Fibroblast of lung (primary cell): ENCODE measurements at regions not wholly inside any gene's neighbourhood (a gene's known extent, or its start where the extent isn't known, plus 50 kb on each side); places are given as distances from the start of the nearest gene placed in this dataset.

Experiments
- DNase-seq, 2 donors: peaks; one replicate each; pipeline versions ENCODE4 v3.0.0 to v3.0.0-alpha.2; 2010; ENCODE audit warnings: low read depth in 2 of 2
- H2AFZ ChIP-seq: 2 replicates; pipeline ENCODE4 v1.5.1; 2012; ENCODE audit warnings: low read length, control low read depth, inconsistent platforms
- H3K27ac ChIP-seq: 2 replicates; pipeline ENCODE4 v1.5.1; 2011; ENCODE audit warnings: low read length, control low read depth; ENCODE audit not compliant: insufficient read depth
- H3K27me3 ChIP-seq: 2 replicates; pipeline ENCODE4 v1.5.1; 2011; ENCODE audit warnings: mild to moderate bottlenecking, low read length; ENCODE audit not compliant: control insufficient read depth, insufficient read depth
- H3K36me3 ChIP-seq: 2 replicates; pipeline ENCODE4 v1.5.1; 2011; ENCODE audit warnings: low read length; ENCODE audit not compliant: control insufficient read depth, insufficient read depth
- H3K4me1 ChIP-seq: 2 replicates; pipeline ENCODE4 v1.5.1; 2011; ENCODE audit warnings: low read length; ENCODE audit not compliant: control insufficient read depth, insufficient read depth; ENCODE audit errors: extremely low read depth
- H3K4me2 ChIP-seq: 2 replicates; pipeline ENCODE4 v1.5.1; 2011; ENCODE audit warnings: low read length, control low read depth; ENCODE audit not compliant: insufficient read depth; ENCODE audit errors: extremely low read depth
- H3K4me3 ChIP-seq, 4 experiments: fragments of 200-600 bp in 1 of 4; sonication (generic) in 1 of 4; replicated peaks in 1 of 4; 2 replicates each; pipeline ENCODE4 v1.5.1; 2011 to 2016; ENCODE audit warnings: low read length in 4 of 4, low read depth in 3 of 4, mild to moderate bottlenecking in 3 of 4, control low read depth in 2 of 4, inconsistent platforms in 1 of 4, mixed read lengths in 1 of 4; ENCODE audit not compliant: insufficient read depth in 1 of 4; ENCODE audit errors: control extremely low read depth in 1 of 4
- H3K79me2 ChIP-seq: 2 replicates; pipeline ENCODE4 v1.5.1; 2012; ENCODE audit warnings: mild to moderate bottlenecking, low read length, inconsistent platforms; ENCODE audit not compliant: control insufficient read depth, insufficient read depth
- H3K9ac ChIP-seq: 2 replicates; pipeline ENCODE4 v1.5.1; 2011; ENCODE audit warnings: mild to moderate bottlenecking, low read length, control low read depth; ENCODE audit not compliant: insufficient read depth
- H3K9me3 ChIP-seq: 2 replicates; pipeline ENCODE4 v1.5.1; 2012; ENCODE audit warnings: low read depth, low read length; ENCODE audit not compliant: control insufficient read depth, insufficient read depth
- H4K20me1 ChIP-seq: 2 replicates; pipeline ENCODE4 v1.5.1; 2011; ENCODE audit warnings: low read length; ENCODE audit not compliant: control insufficient read depth, insufficient read depth; ENCODE audit errors: extremely low read depth
- CTCF ChIP-seq, 2 donors: IDR thresholded peaks in 1 of 2; conservative IDR thresholded peaks in 1 of 2; 1 replicate in 1 of 2; 2 replicates in 1 of 2; pipeline ENCODE4 v1.5.1; 2011 to 2012; ENCODE audit warnings: low read length in 2 of 2, control low read depth in 1 of 2, inconsistent platforms in 1 of 2, low read depth in 1 of 2, mild to moderate bottlenecking in 1 of 2
- EZH2 ChIP-seq: IDR thresholded peaks from 2 replicates; pipeline ENCODE4 v1.5.1; 2012; ENCODE audit warnings: low read length, control low read depth, mild to moderate bottlenecking; ENCODE audit errors: missing control alignments

GRCh38 chr1:164369698-164370365 lies 189.2 kb upstream of the PBX1 start:
- peak; percentile 34 to 67 for DNase-seq
- Histone ChIP-seq H3K27ac (no peak overlapping the region), H3K79me2 (no peaks in the 10 kb centered on the region), H3K4me1 (no peaks in the 10 kb centered on the region), H3K4me2 (no peak overlapping the region), H3K36me3 (no peaks in the 10 kb centered on the region), H3K27me3 (no peaks in the 10 kb centered on the region), H3K4me3 (no peak overlapping the region), H3K9me3 (no peaks in the 10 kb centered on the region), H3K9ac (no peak overlapping the region), H2AFZ (no peak overlapping the region), H4K20me1 (no peaks in the 10 kb centered on the region)
- TF ChIP-seq EZH2 (no peak), CTCF (conservative IDR thresholded peaks at IDR 0.05 in 1 of 2, IDR thresholded peaks at IDR 0.05 in 1 of 2; ENCODE audit: low read depth in 1 of 2, low read length in 2 of 2) (no peak)

DNA sequence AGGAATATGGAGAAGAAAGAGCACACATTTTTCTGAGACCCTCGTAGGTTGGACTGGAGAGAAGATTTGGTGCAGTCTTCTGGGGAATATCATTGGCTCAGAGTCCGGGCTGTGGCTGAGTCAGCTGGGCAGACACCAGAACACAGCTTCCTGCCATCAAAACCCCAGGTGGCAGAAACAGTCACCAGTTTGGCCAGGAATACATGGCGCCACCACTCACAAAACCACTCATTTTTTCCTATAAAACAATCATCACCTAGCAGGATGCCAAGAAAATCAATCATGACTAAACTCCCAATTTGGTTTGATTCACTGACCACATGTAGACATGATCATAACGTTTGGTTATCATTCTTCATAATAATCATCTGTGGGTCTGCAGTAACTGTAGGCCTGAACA lies 178.1 kb upstream of the PBX1 start:
- Histone ChIP-seq H3K4me3 (no peak overlapping the region), H3K27ac (no peak overlapping the region), H3K9me3 (no peaks in the 10 kb centered on the region), H3K27me3 (no peaks in the 10 kb centered on the region), H3K79me2 (no peaks in the 10 kb centered on the region), H3K9ac (no peak overlapping the region), H3K36me3 (no peaks in the 10 kb centered on the region), H2AFZ (no peak overlapping the region), H3K4me2 (no peak overlapping the region), H4K20me1 (no peaks in the 10 kb centered on the region), H3K4me1 (no peaks in the 10 kb centered on the region)
- TF ChIP-seq EZH2 (no peak), CTCF (conservative IDR thresholded peaks at IDR 0.05 in 1 of 2, IDR thresholded peaks at IDR 0.05 in 1 of 2; ENCODE audit: low read depth in 1 of 2, low read length in 2 of 2) (no peak)
- peak; percentile 51 to 85 for DNase-seq

GRCh38 chr1:164382384-164382783 lies 176.6 kb upstream of the PBX1 start:
- no peak for TF ChIP-seq CTCF (conservative IDR thresholded peaks at IDR 0.05 in 1 of 2, IDR thresholded peaks at IDR 0.05 in 1 of 2; ENCODE audit: low read depth in 1 of 2, low read length in 2 of 2)
- no peak for TF ChIP-seq EZH2
- H3K4me2 ChIP-seq, result no peak overlapping the region
- no peak for DNase-seq
- H3K27me3 ChIP-seq, result no peaks in the 10 kb centered on the region
- H3K4me3 ChIP-seq, result no peak overlapping the region
- H3K27ac ChIP-seq, result no peak overlapping the region
- H3K36me3 ChIP-seq, result no peaks in the 10 kb centered on the region
- H2AFZ ChIP-seq, result no peak overlapping the region
- no peak overlapping the region for H3K9ac ChIP-seq
- no peaks in the 10 kb centered on the region for H3K4me1 ChIP-seq
- no peaks in the 10 kb centered on the region for H3K79me2 ChIP-seq
- H3K9me3 ChIP-seq, result no peaks in the 10 kb centered on the region
- H4K20me1 ChIP-seq, result no peaks in the 10 kb centered on the region
